HT-29 (cell line): ENCODE measurements at regions not wholly inside any gene's neighbourhood (a gene's known extent, or its start where the extent isn't known, plus 50 kb on each side); places are given as distances from the start of the nearest gene placed in this dataset.

Experiments used
- DNase-seq: peaks from one replicate; pipeline ENCODE4 v3.0.0-alpha.2; 2015; ENCODE audit warnings: low spot score

DNA sequence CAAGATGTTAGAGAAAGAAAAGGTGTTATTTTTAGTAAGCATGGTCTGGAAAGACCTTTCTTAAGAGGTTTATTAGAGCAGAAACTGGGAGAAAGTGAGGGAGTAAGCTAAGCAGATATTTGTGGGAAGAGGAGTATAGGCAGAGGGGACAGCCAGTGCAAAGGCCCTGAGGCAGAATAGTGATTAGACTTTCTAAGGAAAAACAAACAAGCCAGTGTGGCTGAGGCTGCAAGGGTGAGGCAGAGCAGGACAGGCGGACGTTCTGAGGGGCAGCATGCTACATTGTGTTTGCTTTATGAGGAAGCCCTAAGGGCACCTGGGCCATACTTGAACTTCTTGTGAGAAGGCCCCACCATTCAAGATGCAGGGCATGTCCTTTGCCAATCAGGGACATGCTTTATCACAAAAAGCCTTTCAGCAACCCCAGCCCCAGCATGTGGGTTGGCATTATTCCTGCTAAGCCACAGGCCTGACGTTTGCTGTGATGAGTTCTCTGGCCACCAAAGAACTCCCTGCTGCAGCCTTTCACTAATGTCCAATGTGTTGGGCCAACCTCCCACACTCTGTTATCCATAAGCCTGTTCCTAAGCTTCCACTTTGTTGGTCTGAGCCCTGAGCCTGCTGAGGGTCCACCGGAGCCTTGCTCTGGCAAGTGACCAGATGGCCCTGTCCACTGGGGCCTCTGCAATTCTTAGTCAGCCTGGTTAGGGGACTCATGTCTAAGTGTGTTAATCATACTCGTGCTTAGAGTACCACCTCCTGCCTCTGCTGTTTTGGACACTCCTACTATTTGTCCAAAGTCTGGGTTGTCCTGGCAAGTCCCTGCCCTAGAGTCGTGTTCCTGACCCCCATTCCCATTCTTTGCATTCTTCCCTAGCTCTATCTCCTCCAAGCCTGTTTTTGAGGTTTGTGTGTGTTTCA lies 209.9 kb upstream of the CTNNB1 start:
- no peak for DNase-seq

DNA sequence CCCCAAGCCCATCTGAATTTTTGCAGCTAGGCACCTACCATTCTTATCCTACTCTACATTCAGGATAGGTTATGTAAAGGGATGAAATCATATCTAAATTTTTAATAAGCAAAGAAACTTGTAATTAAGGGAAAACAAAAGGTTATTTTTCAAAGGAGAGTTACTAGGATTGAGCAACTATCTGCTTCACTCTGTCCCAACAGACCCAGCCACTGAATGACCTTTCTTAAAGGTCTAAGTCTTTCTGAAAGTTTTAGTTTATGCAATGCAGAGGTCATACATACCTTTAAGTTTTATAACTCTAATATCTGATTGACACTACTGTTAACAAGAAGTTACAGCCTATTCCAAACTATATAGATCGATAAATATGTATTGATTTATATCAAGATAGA lies 209.2 kb upstream of the CTNNB1 start:
- DNase-seq: no peak

DNA sequence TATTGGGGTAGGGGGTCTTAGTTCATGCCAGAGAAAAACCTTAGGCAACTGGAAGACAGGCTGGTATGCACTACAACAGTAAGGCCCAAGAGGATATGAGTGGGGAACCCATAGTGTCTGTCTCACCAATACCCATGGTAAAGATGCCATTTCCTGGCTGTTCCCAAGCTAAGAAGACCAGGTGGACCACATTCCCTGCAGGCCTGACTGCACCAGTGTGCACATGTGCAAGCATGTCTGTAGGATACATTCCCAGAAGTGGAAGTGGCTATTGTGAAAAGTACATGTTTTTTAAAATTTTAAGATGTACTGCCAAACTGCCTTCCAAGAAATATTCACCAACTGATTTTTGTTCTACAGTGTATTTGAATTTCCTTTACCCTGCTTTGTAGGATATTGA lies 207.3 kb upstream of the CTNNB1 start:
- no peak for DNase-seq

DNA sequence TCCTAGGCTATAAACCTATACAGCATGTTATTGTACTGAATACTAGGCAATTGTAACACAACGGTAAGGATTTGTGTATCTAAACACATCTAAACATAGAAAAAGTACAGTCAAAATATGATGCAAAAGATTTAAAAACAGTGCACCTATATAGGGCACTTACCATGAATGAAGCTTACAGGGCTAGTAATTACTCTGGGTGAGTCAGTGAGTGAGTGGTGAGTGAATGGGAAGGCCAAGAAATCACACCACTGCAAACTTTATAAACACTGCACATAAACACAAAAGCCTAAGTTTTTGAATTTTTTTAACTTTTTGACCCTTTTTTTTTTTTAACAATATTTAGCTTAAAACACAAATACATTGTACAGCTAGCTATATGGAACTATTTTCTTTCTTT lies 204.7 kb upstream of the CTNNB1 start:
- DNase-seq: no peak

DNA sequence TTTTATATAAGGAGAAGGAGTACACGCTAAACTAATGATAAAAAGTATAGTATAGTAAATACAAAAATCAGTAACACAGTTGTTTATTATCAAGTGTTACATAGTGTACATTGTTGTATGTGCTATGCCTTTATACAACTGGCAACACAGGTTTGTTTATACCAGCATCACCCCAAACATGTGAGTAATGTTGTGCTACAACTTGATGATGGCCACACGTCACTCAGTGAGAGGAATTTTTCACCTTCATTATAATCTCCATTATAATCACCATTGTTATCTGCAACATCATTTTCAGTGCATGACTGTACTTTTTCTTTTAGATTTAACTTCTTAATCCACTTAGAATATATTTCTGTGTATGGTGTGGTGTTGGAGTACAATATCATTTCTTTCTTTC lies 204.0 kb upstream of the CTNNB1 start:
- no peak for DNase-seq

DNA sequence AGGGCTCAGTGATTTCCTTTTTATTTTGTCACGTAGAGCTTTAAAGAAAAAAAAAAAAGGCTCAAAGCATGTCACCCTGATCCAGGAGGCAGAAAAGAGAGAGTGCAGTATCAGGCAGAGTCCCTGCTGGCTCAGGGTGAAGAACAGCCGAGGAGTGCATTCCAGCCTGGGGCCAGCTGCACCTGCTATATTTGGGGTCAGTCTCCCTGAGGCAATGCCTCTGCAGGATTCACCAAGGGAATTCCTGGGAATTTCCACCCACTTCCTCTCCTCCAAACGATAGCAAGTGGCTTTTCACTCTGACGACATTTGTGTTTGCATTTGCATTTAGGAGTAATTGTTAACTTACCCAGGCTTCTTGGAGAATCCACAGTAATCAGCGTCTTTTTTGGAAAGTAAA lies 202.9 kb upstream of the CTNNB1 start:
- no peak for DNase-seq

DNA sequence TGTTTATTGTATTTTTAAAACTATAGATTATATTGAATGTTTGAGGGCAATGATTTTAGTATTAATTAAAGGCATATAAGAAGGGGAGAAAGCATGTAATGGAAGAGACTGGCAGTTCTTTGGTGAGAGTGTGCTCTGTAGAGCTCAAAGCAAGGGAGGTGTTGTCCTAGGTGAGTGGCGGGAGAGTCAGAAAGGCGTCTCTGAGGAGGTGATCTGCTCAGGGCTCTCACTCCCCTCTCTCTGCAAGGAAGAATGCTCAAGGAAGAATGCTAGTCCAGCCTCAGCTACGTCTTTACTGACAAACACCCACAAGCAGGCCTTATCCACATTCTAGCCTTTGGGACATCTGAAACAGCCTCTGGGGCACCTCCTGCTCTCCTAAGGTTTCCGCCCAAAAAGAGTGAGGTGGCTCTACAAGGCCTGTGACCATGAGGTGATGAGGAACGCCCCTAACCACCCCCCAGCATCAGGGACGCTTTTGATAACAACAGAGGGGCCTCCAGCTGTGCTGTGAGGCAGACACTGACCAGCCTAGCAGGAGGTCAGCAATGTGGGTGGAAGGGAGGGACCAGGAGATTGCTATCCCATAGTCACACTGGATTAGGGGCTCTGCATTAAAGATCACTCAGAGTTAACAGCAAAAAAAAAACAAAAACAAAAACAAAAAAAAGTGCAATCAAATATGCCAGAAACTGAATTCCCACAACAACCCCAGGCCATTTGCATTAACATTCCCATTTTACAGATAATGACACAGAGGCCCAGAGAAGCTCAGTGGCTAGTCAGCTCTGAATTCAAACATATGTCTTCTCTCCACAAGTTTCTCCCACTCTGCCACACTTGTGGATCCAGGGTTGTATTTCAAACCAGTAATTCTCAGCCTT lies 202.2 kb upstream of the CTNNB1 start:
- DNase-seq: no peak

DNA sequence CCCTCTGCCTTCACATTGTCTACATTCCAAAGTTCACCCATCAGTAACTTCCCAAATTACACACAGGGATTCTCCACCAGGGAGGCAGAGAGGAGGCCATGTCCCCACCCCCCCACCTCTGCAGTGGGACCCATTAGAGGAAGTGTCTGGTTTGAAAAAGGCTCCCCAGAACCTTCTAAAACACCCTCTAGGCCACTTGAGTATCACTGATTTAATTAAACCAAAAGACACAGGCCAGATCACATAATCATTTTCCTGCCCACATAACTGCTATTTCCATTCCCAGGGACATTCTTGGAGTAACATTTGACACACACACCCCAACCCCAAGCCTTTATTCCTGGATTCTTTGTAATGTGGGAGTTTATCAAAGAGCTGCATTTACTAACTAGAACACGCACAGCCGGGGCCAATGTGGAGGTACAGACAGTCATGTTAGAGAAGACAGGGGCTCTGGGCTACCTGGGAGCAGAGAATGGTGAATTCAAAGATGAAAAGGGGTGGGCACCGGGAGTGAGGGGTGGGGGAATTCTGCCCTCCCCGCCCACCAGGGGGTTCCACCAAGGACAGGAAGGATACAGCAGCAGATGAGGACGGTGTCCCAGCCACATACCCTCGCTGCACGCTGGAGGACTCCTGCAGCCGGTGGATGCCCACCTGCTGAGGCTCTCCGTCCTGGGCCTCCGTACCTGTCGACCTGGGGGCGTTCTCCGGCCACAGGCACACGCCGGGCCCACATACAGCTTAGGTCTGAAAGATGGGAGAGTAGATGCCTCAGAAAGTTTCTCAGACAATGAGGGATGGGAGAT lies 201.4 kb upstream of the CTNNB1 start:
- no peak for DNase-seq

DNA sequence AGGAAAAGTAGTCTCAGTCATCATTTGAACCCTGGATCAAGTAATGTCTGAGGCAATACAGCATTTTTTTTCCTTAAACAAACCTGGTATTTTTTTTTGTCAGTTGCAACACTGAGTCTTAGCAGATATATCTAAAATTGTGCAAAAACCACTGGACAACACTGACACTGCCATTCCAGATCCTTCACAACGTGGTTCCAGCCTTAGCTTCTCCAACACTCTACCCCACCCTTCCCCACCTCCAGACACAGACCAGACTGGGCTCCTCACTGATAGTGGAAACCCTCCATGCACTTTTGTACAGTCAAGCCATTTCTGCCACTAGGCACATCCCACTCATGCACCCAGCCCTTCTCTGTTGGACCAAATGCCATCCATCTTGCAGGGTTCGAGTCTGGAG lies 199.6 kb upstream of the CTNNB1 start:
- DNase-seq: no peak

DNA sequence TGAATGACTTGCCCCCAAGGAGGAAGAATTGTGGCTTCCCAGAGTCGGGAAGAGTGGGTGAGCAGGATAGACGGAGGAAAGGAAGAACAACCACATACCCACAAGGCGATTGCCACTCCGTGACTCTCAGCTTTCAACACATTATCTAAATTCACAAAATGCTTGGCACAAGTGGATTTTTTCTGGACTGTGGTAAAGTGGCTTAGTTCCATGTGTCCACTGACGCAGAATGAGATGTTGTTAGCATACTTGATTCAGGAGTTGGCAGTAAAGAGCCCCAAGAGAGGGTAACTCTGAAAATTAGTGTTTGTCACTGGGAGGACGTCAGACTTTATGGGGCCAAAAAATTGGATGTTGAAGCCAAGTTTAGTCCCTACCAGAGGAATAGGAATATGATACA lies 198.8 kb upstream of the CTNNB1 start:
- no peak for DNase-seq

DNA sequence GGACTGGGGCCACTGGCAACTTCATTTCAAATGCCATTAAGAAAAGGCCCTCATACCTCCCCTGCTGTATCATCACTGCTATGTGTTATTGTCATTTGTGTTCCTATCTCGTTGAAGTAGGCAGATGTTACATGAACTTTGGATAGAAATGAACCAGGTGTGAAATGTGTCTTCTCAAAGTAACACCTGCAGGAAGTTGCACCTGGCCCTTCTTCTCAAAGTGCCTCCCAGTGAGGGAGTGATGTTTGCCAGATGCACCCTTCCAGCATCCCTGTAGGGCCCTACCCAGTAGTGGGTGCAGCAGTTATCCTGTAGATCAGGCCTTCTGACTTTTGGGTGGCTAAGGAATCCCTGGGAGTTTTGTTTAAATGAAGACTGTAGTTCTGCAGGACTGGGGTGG lies 197.7 kb upstream of the CTNNB1 start:
- DNase-seq: no peak

DNA sequence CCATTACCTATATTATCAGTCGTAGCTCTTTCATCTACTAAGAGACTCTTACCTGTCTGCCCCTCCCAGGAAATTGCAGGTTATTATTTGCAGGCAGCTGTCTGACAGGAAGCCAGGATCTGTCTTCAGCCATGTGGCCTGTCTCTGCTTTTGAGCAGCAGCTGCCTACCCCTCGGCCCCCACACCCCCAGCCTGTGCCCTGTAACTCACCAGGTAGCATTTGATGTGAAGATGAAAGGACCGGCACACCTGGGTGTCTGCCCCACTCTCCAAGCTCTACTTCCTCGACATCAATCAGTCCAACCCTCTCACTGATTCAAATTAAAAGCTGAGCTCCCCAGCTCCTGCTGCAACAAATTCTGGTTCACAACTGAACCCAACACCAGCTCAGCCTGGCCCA lies 197.2 kb upstream of the CTNNB1 start:
- no peak for DNase-seq

DNA sequence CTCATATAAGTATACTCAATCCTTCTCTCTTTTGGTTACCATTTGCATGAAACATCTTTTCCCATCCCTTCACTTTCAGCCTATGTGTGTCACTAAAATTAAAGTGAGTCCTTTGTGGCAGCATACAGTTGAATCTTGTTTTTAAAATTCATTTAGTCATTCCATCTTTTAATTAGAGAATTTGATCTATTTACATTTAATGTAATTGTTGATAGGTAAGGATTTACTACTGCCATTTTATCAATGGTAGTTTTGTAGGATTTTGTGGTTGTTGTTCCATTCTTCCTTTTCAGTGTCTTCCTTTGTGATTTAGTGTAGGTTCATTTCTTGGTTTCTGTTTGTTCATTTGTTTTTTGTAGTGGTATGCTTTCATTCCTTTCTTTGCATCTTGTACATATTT lies 191.9 kb upstream of the CTNNB1 start:
- no peak for DNase-seq

DNA sequence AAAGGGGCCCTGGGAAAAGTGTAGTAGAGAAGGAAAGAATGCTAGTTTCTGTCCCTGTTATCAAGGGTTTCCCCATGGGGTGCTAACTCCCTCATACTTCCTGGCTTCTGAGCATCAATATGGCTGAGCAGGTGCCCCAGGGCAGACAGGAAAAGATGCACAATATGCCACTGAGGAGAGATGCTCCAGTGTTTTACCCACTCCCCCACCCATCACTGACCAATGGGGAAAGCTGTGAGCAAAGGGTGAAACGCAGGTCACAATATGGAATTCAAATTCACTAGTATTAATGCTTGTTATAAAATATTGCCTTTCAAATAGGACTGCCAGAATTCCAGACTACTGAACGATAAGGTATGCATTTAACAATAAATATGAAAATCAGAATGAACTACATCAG lies 187.5 kb upstream of the CTNNB1 start:
- no peak for DNase-seq

DNA sequence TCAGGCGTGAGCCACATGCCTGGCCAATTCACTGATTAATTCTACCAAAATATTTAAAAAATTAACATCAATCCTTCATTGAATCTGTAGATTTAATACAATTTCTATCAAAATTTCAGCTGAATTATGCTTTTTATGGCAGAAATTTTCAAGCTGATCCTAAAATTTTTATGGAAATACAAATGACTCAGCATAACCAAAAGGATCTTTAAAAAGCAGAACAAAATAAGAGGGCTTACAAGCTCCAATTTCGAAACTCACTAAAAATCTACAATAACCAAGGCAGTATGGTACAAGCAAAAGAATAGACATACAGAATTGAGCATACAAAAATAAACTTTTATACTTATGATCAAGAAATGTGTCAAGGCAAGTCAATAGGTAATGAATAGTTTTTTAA lies 180.4 kb upstream of the CTNNB1 start:
- DNase-seq: no peak

DNA sequence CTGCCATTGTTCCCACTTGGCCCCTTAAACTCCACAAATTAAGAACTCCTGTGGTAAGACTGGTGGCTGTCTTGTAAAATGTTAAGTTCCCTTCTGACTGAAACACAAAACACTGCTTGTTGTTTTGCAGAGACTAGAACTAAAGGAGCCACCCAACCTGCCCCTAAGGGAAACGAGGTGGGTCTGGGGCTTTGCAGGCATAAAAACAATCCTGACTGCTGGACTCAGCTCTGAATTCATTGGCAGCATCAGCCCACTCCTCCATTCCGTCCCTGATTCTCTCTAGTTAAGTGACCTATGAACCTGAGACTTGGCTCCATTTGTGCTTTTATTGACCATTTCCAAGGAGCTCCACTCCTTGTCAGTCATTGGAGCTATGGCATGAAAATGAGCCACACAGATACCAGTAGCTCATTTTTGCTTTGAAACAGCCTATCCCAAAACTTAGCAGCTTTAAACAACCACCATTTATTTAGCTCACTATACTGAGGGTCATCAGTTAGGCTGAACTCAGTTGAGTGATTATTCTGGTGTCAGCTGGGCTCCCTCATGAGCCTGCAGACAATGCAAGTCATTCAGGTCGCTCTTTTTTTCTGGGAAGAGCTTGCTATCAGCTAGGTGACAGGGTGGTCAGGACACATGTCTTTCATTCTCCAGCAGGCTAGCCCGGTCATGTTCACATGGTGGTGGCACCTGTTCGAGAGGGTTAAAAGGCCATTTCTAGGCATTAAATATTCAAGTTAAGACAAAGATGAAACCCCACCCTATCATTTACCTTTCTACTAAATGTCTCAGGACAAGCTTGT lies 175.1 kb upstream of the CTNNB1 start:
- DNase-seq: no peak

DNA sequence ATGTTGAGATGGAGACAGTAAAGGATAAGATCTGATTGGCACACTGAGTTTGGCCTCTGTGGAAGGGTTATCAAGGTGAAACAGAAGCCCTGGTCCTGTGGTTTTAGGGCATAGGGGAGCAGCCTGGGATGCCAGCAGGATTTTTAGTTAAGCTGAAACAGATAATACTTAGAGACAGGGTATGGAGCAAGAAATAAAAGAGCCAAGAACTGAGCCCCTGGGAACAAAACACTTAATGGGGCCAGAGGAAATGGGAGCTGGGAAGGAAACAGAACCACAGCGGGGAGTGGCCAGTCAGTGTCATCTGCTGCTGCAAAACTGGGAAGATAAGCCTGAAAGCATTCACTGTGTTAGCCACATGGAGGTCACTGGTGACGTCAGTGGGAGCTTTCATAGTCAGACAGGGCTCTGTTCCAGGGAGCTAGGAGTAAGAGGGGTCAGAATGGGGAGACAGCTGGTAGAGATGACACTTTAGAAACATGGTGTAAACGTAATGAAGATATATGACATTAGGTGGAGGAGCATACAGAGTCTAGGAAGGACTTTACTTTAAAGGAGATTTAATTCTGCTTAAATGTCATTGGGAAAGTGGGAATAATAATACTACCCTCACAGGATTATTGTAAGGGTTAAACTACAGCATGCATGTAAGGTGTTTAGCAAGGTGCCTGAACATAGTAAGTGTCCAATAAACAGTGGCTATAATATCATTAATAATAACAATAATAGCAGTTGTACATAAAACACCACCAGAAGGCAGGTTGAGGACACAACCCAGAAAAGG lies 172.7 kb upstream of the CTNNB1 start:
- DNase-seq: no peak

DNA sequence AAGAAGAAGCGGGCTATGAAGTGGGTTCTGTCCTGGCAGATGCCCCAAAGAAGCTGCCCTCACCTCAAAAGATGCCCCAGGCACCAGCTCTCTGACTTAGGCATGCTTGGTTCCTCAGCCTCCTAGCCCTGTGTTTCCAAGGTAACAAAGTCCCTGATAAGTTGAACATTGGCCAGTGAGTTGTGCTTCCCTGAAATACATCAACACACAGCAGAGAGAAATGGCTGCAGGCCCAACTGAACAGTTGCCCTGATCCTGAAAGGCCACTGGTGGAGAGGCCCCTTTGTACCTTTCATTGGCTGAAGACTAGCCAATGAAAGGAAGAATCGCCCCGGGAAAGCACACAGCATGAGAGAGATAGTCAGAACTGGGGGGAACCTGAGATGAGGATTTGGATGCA lies 169.9 kb upstream of the CTNNB1 start:
- no peak for DNase-seq

DNA sequence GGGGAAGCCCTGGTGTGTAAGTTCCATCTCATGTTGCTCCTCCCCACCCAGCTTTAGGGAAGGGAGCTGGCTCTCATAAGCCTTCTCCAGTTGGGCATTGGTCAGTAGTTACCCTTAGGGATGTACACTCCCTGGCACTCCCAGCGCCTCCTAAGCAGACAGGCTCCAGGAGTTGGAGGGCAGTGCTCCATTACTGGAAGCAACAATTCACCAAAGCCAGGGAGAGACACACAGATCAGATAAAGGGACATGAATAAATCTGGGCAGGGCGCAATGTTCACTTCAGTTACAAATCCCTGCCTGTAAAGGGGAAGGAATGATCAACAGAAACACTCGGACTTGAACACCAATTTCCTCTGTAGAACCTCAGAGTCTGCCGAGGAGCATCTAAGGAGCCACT lies 169.1 kb upstream of the CTNNB1 start:
- no peak for DNase-seq

DNA sequence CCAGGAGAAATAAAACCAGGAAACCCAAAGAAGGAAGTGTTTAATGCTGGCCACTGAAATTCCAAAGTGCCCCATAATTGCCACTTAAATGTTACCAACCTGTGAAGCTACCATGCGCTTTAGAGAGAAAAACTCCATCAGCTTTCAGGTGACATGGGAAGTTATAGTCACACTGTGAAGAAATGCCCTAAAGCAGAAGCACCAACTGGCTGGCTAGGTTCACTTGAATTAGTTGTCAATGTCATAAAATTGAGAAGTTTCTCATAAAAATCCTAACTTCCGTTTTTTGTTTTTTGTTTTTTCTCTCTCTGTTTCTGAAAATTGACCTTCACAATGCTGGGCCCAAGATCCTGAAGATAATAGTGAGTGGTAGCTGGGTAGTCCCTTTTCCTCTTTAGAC lies 167.9 kb upstream of the CTNNB1 start:
- DNase-seq: no peak
